ENCODE measurements at regions not wholly inside any gene's neighbourhood (a gene's known extent, or its start where the extent isn't known, plus 50 kb on each side); places are given as distances from the start of the nearest gene placed in this dataset.
A peak's percentile ranks its signal among the peaks of the same experiment; 100 is the strongest.

GRCh38 chr20:5413394-5413793 is 96.6 kb upstream of the PROKR2 start:
- TF ChIP-seq CTCF (IDR thresholded peaks at IDR 0.05): no peak

GRCh38 chr20:5410470-5410869 is 93.7 kb upstream of the PROKR2 start:
- no peak for TF ChIP-seq CTCF (IDR thresholded peaks at IDR 0.05)

GRCh38 chr20:5402903-5403531 is 86.3 kb upstream of the PROKR2 start:
- TF ChIP-seq CTCF (IDR thresholded peaks at IDR 0.05): peak; percentile 63

- TF ChIP-seq CTCF (IDR thresholded peaks at IDR 0.05): no peak
These were observed 84.6 kb upstream of the PROKR2 start for GRCh38 chr20:5401277-5401875.

- TF ChIP-seq CTCF (IDR thresholded peaks at IDR 0.05): no peak
These were observed 83.5 kb upstream of the PROKR2 start for GRCh38 chr20:5400164-5400762.

GRCh38 chr20:5397393-5397792 is 80.6 kb upstream of the PROKR2 start:
- TF ChIP-seq CTCF (IDR thresholded peaks at IDR 0.05): no peak

GRCh38 chr20:5395932-5396727 is 79.4 kb upstream of the PROKR2 start:
- TF ChIP-seq CTCF (IDR thresholded peaks at IDR 0.05): no peak
